OCI-LY1 (cell line): ENCODE measurements at regions not wholly inside any gene's neighbourhood (a gene's known extent, or its start where the extent isn't known, plus 50 kb on each side); places are given as distances from the start of the nearest gene placed in this dataset.

Experiments
- CTCF ChIP-seq: fragments of 200-600 bp; sonication (generic), shearing (Covaris generic); IDR thresholded peaks from 2 replicates; pipeline ENCODE4 v1.5.1; 2017; ENCODE audit warnings: mild to moderate bottlenecking, antibody characterized with exemption, low read length, moderate library complexity, mixed read lengths
- EZH2 ChIP-seq: fragments of 200-600 bp; sonication (generic), shearing (Covaris generic); IDR thresholded peaks from 2 replicates; pipeline ENCODE4 v1.8.0; 2017; ENCODE audit warnings: borderline replicate concordance, mixed run types, mild to moderate bottlenecking, antibody characterized with exemption, low read length, moderate library complexity, mixed read lengths

- TF ChIP-seq CTCF (no peak), EZH2 (no peak)
Measured at GRCh38 chr1:30618335-30618747, 105.0 kb downstream of the MATN1 start.
